ENCODE measurements at regions not wholly inside any gene's neighbourhood (a gene's known extent, or its start where the extent isn't known, plus 50 kb on each side); places are given as distances from the start of the nearest gene placed in this dataset.

DNA sequence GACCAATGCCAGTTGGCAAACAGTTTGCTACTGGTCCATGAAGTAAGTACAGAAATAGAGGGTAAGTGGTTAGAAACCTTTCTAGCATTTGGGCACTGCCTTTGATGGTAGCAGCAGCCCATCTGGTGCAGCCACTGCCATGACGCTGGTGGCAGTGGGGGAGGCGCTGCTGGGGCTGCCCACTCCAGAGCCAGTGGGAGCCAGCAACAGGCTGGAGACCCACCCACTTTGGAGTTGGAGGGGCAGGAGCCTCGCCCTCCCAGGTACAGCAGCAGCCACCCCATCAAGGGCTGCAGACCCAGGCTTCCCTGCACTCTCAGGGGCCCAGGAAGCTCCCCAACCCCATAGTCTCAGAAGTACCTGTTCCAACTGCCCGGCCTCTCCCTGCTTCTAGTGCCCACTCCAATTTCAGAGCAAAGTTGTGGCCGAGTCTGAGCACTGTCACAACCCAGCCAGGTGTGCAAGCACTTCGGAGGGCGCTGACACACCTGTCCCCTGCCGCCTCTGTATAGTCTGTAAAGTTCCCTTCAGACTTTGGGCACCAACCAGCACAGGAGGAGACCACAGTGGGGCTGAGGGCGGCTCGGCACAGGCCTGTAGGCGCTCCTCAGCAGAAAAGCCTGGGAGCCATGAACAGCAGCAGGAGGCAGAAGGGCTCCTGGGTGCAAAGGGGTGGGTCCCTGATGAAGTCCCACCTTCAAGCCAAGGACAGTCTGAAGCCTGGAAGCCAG is 125.6 kb upstream of the CCDC150 start:
- TF ChIP-seq POLR2A (IDR thresholded peaks at IDR 0.05) = no peak
- TF ChIP-seq, protein P1, sequence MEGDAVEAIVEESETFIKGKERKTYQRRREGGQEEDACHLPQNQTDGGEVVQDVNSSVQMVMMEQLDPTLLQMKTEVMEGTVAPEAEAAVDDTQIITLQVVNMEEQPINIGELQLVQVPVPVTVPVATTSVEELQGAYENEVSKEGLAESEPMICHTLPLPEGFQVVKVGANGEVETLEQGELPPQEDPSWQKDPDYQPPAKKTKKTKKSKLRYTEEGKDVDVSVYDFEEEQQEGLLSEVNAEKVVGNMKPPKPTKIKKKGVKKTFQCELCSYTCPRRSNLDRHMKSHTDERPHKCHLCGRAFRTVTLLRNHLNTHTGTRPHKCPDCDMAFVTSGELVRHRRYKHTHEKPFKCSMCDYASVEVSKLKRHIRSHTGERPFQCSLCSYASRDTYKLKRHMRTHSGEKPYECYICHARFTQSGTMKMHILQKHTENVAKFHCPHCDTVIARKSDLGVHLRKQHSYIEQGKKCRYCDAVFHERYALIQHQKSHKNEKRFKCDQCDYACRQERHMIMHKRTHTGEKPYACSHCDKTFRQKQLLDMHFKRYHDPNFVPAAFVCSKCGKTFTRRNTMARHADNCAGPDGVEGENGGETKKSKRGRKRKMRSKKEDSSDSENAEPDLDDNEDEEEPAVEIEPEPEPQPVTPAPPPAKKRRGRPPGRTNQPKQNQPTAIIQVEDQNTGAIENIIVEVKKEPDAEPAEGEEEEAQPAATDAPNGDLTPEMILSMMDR (IDR thresholded peaks at IDR 0.05) = no peak

All from lower leg skin (tissue), 3 donors.